ENCODE measurements at regions not wholly inside any gene's neighbourhood (a gene's known extent, or its start where the extent isn't known, plus 50 kb on each side); places are given as distances from the start of the nearest gene placed in this dataset.
A peak's percentile ranks its signal among the peaks of the same experiment; 100 is the strongest.

- Histone ChIP-seq H2BK120ac (ENCODE audit: low read depth, low read length) (no peak overlapping the region), H2AK5ac (ENCODE audit: low read depth, low read length) (no peak overlapping the region), H3K4me3 (ENCODE audit: low read length in 2 of 2) (no peak overlapping the region), H2BK15ac (ENCODE audit: low read length) (no peak overlapping the region), H4K8ac (ENCODE audit: low read depth, low read length) (no peak overlapping the region), H3K14ac (ENCODE audit: low read length) (no peak overlapping the region), H2BK12ac (ENCODE audit: low read length) (no peak overlapping the region), H4K91ac (ENCODE audit: low read depth, low read length, poor library complexity) (no peak overlapping the region), H3K36me3 (replicated peaks in 1 of 2; ENCODE audit: control insufficient read depth in 2 of 2, insufficient read depth in 2 of 2, low read length in 2 of 2) (no peaks in the 10 kb centered on the region), H3K79me1 (ENCODE audit: low read depth, low read length) (no peaks in the 10 kb centered on the region), H2BK5ac (ENCODE audit: low read length) (no peak overlapping the region), H3K4me1 (ENCODE audit: control insufficient read depth in 2 of 2, insufficient read depth in 1 of 2, low read depth in 1 of 2, low read length in 2 of 2) (peaks cover 0 to 2% of the 10 kb centered on the region in 2 donors), H3K9me3 (replicated peaks in 1 of 2; ENCODE audit: control insufficient read depth in 2 of 2, insufficient read depth in 1 of 2, low read depth in 1 of 2, low read length in 2 of 2) (no peaks in the 10 kb centered on the region), H3K18ac (ENCODE audit: low read length) (no peak overlapping the region), H2AFZ (ENCODE audit: low read length) (peak overlapping the region; percentile 39), H3K4me2 (ENCODE audit: insufficient read depth, low read length, poor library complexity, severe bottlenecking) (no peak overlapping the region), H3K9ac (ENCODE audit: low read depth, low read length, poor library complexity) (no peak overlapping the region), H3K27ac (replicated peaks; ENCODE audit: low read length) (no peak overlapping the region), H3K27me3 (ENCODE audit: control insufficient read depth in 3 of 3, insufficient read depth in 3 of 3, low read depth in 1 of 3, low read length in 3 of 3) (no peaks in the 10 kb centered on the region), H3K23ac (ENCODE audit: low read depth, low read length, poor library complexity) (no peak overlapping the region), H3K4ac (ENCODE audit: low read length) (no peak overlapping the region)
- no peak for DNase-seq (ENCODE audit: low spot score)
- WGBS, 2 donors (ENCODE audit: extremely low coverage in 2 of 2, insufficient read length in 2 of 2, insufficient replicate concordance in 1 of 2) = no CpG with 5 or more reads among the region's 3 CpGs
Measured at GRCh38 chr7:13097499-13097898, 410.1 kb downstream of the ARL4A start.

- Histone ChIP-seq H3K27ac (replicated peaks; ENCODE audit: low read length) (no peak overlapping the region), H2BK120ac (ENCODE audit: low read depth, low read length) (no peak overlapping the region), H3K4ac (ENCODE audit: low read length) (no peak overlapping the region), H3K18ac (ENCODE audit: low read length) (no peak overlapping the region), H3K36me3 (replicated peaks in 1 of 2; ENCODE audit: control insufficient read depth in 2 of 2, insufficient read depth in 2 of 2, low read length in 2 of 2) (no peaks in the 10 kb centered on the region), H2BK15ac (ENCODE audit: low read length) (no peak overlapping the region), H3K4me1 (ENCODE audit: control insufficient read depth in 2 of 2, insufficient read depth in 1 of 2, low read depth in 1 of 2, low read length in 2 of 2) (peaks cover 0 to 2% of the 10 kb centered on the region in 2 donors), H3K9ac (ENCODE audit: low read depth, low read length, poor library complexity) (no peak overlapping the region), H2BK12ac (ENCODE audit: low read length) (no peak overlapping the region), H3K23ac (ENCODE audit: low read depth, low read length, poor library complexity) (no peak overlapping the region), H3K79me1 (ENCODE audit: low read depth, low read length) (no peaks in the 10 kb centered on the region), H3K14ac (ENCODE audit: low read length) (no peak overlapping the region), H4K8ac (ENCODE audit: low read depth, low read length) (no peak overlapping the region), H3K4me2 (ENCODE audit: insufficient read depth, low read length, poor library complexity, severe bottlenecking) (no peak overlapping the region), H3K4me3 (ENCODE audit: low read length in 2 of 2) (no peak overlapping the region), H4K91ac (ENCODE audit: low read depth, low read length, poor library complexity) (no peak overlapping the region), H3K9me3 (replicated peaks in 1 of 2; ENCODE audit: control insufficient read depth in 2 of 2, insufficient read depth in 1 of 2, low read depth in 1 of 2, low read length in 2 of 2) (no peaks in the 10 kb centered on the region), H2AFZ (ENCODE audit: low read length) (no peak overlapping the region), H2BK5ac (ENCODE audit: low read length) (no peak overlapping the region), H3K27me3 (ENCODE audit: control insufficient read depth in 3 of 3, insufficient read depth in 3 of 3, low read depth in 1 of 3, low read length in 3 of 3) (no peaks in the 10 kb centered on the region), H2AK5ac (ENCODE audit: low read depth, low read length) (no peak overlapping the region)
- WGBS, 2 donors (ENCODE audit: extremely low coverage in 2 of 2, insufficient read length in 2 of 2, insufficient replicate concordance in 1 of 2) = no CpG with 5 or more reads among the region's 4 CpGs
- DNase-seq (ENCODE audit: low spot score) = no peak
Measured at GRCh38 chr7:13098161-13098560, 410.7 kb downstream of the ARL4A start.

GRCh38 chr7:13099154-13099795 lies 411.8 kb downstream of the ARL4A start:
- no peak overlapping the region for H3K18ac ChIP-seq (ENCODE audit: low read length)
- no peak overlapping the region for H2AFZ ChIP-seq (ENCODE audit: low read length)
- no peaks in the 10 kb centered on the region for H3K4me1 ChIP-seq (ENCODE audit: control insufficient read depth in 2 of 2, insufficient read depth in 1 of 2, low read depth in 1 of 2, low read length in 2 of 2)
- H3K9ac ChIP-seq (ENCODE audit: low read depth, low read length, poor library complexity) = no peak overlapping the region
- H4K8ac ChIP-seq (ENCODE audit: low read depth, low read length) = no peak overlapping the region
- H2AK5ac ChIP-seq (ENCODE audit: low read depth, low read length) = no peak overlapping the region
- H3K36me3 ChIP-seq (replicated peaks in 1 of 2; ENCODE audit: control insufficient read depth in 2 of 2, insufficient read depth in 2 of 2, low read length in 2 of 2) = no peaks in the 10 kb centered on the region
- H3K23ac ChIP-seq (ENCODE audit: low read depth, low read length, poor library complexity) = no peak overlapping the region
- no peak for DNase-seq (ENCODE audit: low spot score)
- no peak overlapping the region for H3K4me2 ChIP-seq (ENCODE audit: insufficient read depth, low read length, poor library complexity, severe bottlenecking)
- WGBS, 2 donors (ENCODE audit: extremely low coverage in 2 of 2, insufficient read length in 2 of 2, insufficient replicate concordance in 1 of 2) = no CpG with 5 or more reads among the region's 5 CpGs
- no peak overlapping the region for H3K27ac ChIP-seq (replicated peaks; ENCODE audit: low read length)
- H2BK15ac ChIP-seq (ENCODE audit: low read length) = no peak overlapping the region
- no peaks in the 10 kb centered on the region for H3K79me1 ChIP-seq (ENCODE audit: low read depth, low read length)
- H3K14ac ChIP-seq (ENCODE audit: low read length) = no peak overlapping the region
- no peaks in the 10 kb centered on the region for H3K27me3 ChIP-seq (ENCODE audit: control insufficient read depth in 3 of 3, insufficient read depth in 3 of 3, low read depth in 1 of 3, low read length in 3 of 3)
- no peak overlapping the region for H2BK12ac ChIP-seq (ENCODE audit: low read length)
- no peak overlapping the region for H2BK120ac ChIP-seq (ENCODE audit: low read depth, low read length)
- H3K4ac ChIP-seq (ENCODE audit: low read length) = no peak overlapping the region
- no peak overlapping the region for H3K4me3 ChIP-seq (ENCODE audit: low read length in 2 of 2)
- no peak overlapping the region for H4K91ac ChIP-seq (ENCODE audit: low read depth, low read length, poor library complexity)
- H2BK5ac ChIP-seq (ENCODE audit: low read length) = no peak overlapping the region
- peaks cover 0 to 4% of the 10 kb centered on the region in 2 donors for H3K9me3 ChIP-seq (replicated peaks in 1 of 2; ENCODE audit: control insufficient read depth in 2 of 2, insufficient read depth in 1 of 2, low read depth in 1 of 2, low read length in 2 of 2)

- H3K4me1 ChIP-seq (ENCODE audit: control insufficient read depth in 2 of 2, insufficient read depth in 1 of 2, low read depth in 1 of 2, low read length in 2 of 2) = no peaks in the 10 kb centered on the region
- no peak overlapping the region for H3K4me3 ChIP-seq (ENCODE audit: low read length in 2 of 2)
- H3K36me3 ChIP-seq (replicated peaks in 1 of 2; ENCODE audit: control insufficient read depth in 2 of 2, insufficient read depth in 2 of 2, low read length in 2 of 2) = no peaks in the 10 kb centered on the region
- no peak overlapping the region for H2AK5ac ChIP-seq (ENCODE audit: low read depth, low read length)
- H3K9me3 ChIP-seq (replicated peaks in 1 of 2; ENCODE audit: control insufficient read depth in 2 of 2, insufficient read depth in 1 of 2, low read depth in 1 of 2, low read length in 2 of 2) = peaks cover 0 to 14% of the 10 kb centered on the region in 2 donors
- no peak overlapping the region for H3K14ac ChIP-seq (ENCODE audit: low read length)
- H3K27ac ChIP-seq (replicated peaks; ENCODE audit: low read length) = no peak overlapping the region
- H3K23ac ChIP-seq (ENCODE audit: low read depth, low read length, poor library complexity) = no peak overlapping the region
- no peak overlapping the region for H2BK5ac ChIP-seq (ENCODE audit: low read length)
- H3K4ac ChIP-seq (ENCODE audit: low read length) = no peak overlapping the region
- H2BK12ac ChIP-seq (ENCODE audit: low read length) = no peak overlapping the region
- no peak for DNase-seq (ENCODE audit: low spot score)
- no peaks in the 10 kb centered on the region for H3K27me3 ChIP-seq (ENCODE audit: control insufficient read depth in 3 of 3, insufficient read depth in 3 of 3, low read depth in 1 of 3, low read length in 3 of 3)
- no peak overlapping the region for H2AFZ ChIP-seq (ENCODE audit: low read length)
- H3K4me2 ChIP-seq (ENCODE audit: insufficient read depth, low read length, poor library complexity, severe bottlenecking) = no peak overlapping the region
- H3K18ac ChIP-seq (ENCODE audit: low read length) = no peak overlapping the region
- H3K79me1 ChIP-seq (ENCODE audit: low read depth, low read length) = peaks cover under 1% of the 10 kb centered on the region
- no peak overlapping the region for H3K9ac ChIP-seq (ENCODE audit: low read depth, low read length, poor library complexity)
- H4K91ac ChIP-seq (ENCODE audit: low read depth, low read length, poor library complexity) = no peak overlapping the region
- WGBS, 2 donors (ENCODE audit: extremely low coverage in 2 of 2, insufficient read length in 2 of 2, insufficient replicate concordance in 1 of 2) = no CpG with 5 or more reads among the region's 1 CpG
- H4K8ac ChIP-seq (ENCODE audit: low read depth, low read length) = no peak overlapping the region
- H2BK15ac ChIP-seq (ENCODE audit: low read length) = no peak overlapping the region
- no peak overlapping the region for H2BK120ac ChIP-seq (ENCODE audit: low read depth, low read length)
Measured at GRCh38 chr7:13104128-13104527, 416.7 kb downstream of the ARL4A start.

Measured in neuronal stem cell (in vitro differentiated cells).